ENCODE measurements at regions not wholly inside any gene's neighbourhood (a gene's known extent, or its start where the extent isn't known, plus 50 kb on each side); places are given as distances from the start of the nearest gene placed in this dataset.

- no peaks in the 10 kb centered on the region for H3K4me1 ChIP-seq
- WGBS, 2 donors, result 87 to 89% methylated on average over 2 of the region's 2 CpGs
- no peak for DNase-seq
- H3K9me3 ChIP-seq, result no peaks in the 10 kb centered on the region
- TF ChIP-seq POLR2A (IDR thresholded peaks at IDR 0.05) (no peak), CTCF (IDR thresholded peaks at IDR 0.05) (no peak)
- no peaks in the 10 kb centered on the region for H3K27me3 ChIP-seq
- intact Hi-C loops (cut with DNase I; ENCODE audit: low total_unique reads), result no loop called here
- no peak overlapping the region for H3K27ac ChIP-seq
- H3K4me3 ChIP-seq, result no peak overlapping the region
- H3K36me3 ChIP-seq (ENCODE audit: low read depth, missing control alignments), result no peaks in the 10 kb centered on the region
Measured at GRCh38 chr2:22487036-22487435, 897.9 kb upstream of the KLHL29 start.

- no peak overlapping the region for H3K4me3 ChIP-seq
- WGBS, 2 donors, result 81 to 90% methylated on average over 3 of the region's 3 CpGs
- no peak for TF ChIP-seq POLR2A (IDR thresholded peaks at IDR 0.05)
- TF ChIP-seq CTCF (IDR thresholded peaks at IDR 0.05), result no peak
- DNase-seq, result no peak
- no peaks in the 10 kb centered on the region for H3K36me3 ChIP-seq (ENCODE audit: low read depth, missing control alignments)
- H3K27ac ChIP-seq, result no peak overlapping the region
- intact Hi-C loops (cut with DNase I; ENCODE audit: low total_unique reads), result no loop called here
- no peaks in the 10 kb centered on the region for H3K9me3 ChIP-seq
- no peaks in the 10 kb centered on the region for H3K27me3 ChIP-seq
- H3K4me1 ChIP-seq, result no peaks in the 10 kb centered on the region
Measured at GRCh38 chr2:22487541-22487940, 897.4 kb upstream of the KLHL29 start.

- H3K27ac ChIP-seq, result no peak overlapping the region
- TF ChIP-seq POLR2A (IDR thresholded peaks at IDR 0.05) (no peak), CTCF (IDR thresholded peaks at IDR 0.05) (no peak)
- no peaks in the 10 kb centered on the region for H3K36me3 ChIP-seq (ENCODE audit: low read depth, missing control alignments)
- no peaks in the 10 kb centered on the region for H3K27me3 ChIP-seq
- 41 to 47% methylated on average over 5 of the region's 5 CpGs for WGBS, 2 donors
- peak; percentile 16 for DNase-seq
- H3K9me3 ChIP-seq, result no peaks in the 10 kb centered on the region
- H3K4me1 ChIP-seq, result no peaks in the 10 kb centered on the region
- H3K4me3 ChIP-seq, result no peak overlapping the region
- intact Hi-C loops (cut with DNase I; ENCODE audit: low total_unique reads), result no loop called here
Measured at GRCh38 chr2:22491442-22491841, 893.5 kb upstream of the KLHL29 start.

- TF ChIP-seq CTCF (IDR thresholded peaks at IDR 0.05), result no peak
- no peak for TF ChIP-seq POLR2A (IDR thresholded peaks at IDR 0.05)
- intact Hi-C loops (cut with DNase I; ENCODE audit: low total_unique reads), result no loop called here
- 79 to 91% methylated on average over 3 of the region's 3 CpGs for WGBS, 2 donors
Measured at GRCh38 chr2:22494156-22494555, 890.8 kb upstream of the KLHL29 start.

GRCh38 chr2:22497064-22497463, 887.9 kb upstream of the KLHL29 start:
- intact Hi-C loops (cut with DNase I; ENCODE audit: low total_unique reads), result no loop called here

More at GRCh38 chr2:22494156-22494555, 890.8 kb upstream of the KLHL29 start:
- Histone ChIP-seq H3K27me3 (no peaks in the 10 kb centered on the region), H3K9me3 (no peaks in the 10 kb centered on the region), H3K36me3 (ENCODE audit: low read depth, missing control alignments) (no peaks in the 10 kb centered on the region), H3K27ac (no peak overlapping the region), H3K4me3 (no peak overlapping the region), H3K4me1 (peaks cover 4% of the 10 kb centered on the region)
- DNase-seq, result no peak

More at GRCh38 chr2:22497064-22497463, 887.9 kb upstream of the KLHL29 start:
- Histone ChIP-seq H3K27ac (no peak overlapping the region), H3K36me3 (ENCODE audit: low read depth, missing control alignments) (no peaks in the 10 kb centered on the region), H3K4me1 (peaks cover 20% of the 10 kb centered on the region), H3K4me3 (no peak overlapping the region), H3K27me3 (no peaks in the 10 kb centered on the region), H3K9me3 (no peaks in the 10 kb centered on the region)
- TF ChIP-seq CTCF (IDR thresholded peaks at IDR 0.05) (no peak), POLR2A (IDR thresholded peaks at IDR 0.05) (no peak)
- WGBS, 2 donors, result 83 to 93% methylated on average over 1 of the region's 1 CpG
- no peak for DNase-seq

All from testis (tissue), 2 donors.